Activated CD8-positive, alpha-beta memory T cell treated with anti-CD3 and anti-CD28 coated beads, Interleukin-2, amount 50 U/mL, for 48 hours (primary cell): ENCODE measurements at regions not wholly inside any gene's neighbourhood (a gene's known extent, or its start where the extent isn't known, plus 50 kb on each side); places are given as distances from the start of the nearest gene placed in this dataset.

Source experiments
- DNase-seq: peaks from one replicate; pipeline ENCODE4 v3.0.0-alpha.2; 2020

GRCh38 chr21:26784974-26785373, 60.2 kb downstream of the ADAMTS1 start:
- DNase-seq = no peak

DNA sequence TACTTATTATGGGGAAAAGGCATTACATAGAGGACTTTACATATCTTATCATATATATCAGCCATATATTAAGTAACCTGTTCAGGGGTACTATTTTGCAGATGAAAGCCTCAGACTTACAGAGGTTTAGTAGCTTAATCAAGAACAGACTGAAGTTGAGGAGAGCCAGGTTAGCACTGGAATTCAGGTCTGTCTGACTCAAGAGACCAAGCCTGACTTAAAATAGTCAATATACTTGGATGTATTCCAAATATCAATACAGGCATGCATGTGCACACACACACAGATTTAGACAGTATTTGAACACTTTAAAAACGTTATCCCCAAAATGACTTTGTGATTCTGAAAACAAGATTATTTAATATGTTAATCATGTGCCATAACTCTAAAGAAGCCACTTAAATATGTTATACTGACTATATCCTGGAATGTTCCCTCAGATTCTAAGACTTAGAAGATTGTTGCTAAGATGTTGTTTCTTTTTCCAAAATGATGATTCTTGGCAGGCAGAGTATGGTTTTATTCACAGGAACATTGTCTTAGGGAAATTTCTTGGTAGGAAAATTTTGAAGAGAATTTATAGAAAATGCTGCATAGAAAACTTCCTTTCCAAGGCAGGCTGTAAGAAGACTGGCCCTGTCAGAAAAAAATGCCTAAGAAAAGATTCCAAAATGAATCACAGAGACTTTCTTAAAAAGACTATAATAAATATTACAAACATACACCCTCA, 61.6 kb downstream of the ADAMTS1 start:
- DNase-seq = no peak

- DNase-seq = no peak
Measured at GRCh38 chr21:26782747-26783146, 62.5 kb downstream of the ADAMTS1 start.

- DNase-seq = no peak
Measured at GRCh38 chr21:26782331-26782730, 62.9 kb downstream of the ADAMTS1 start.

- DNase-seq = no peak
Measured at GRCh38 chr21:26781331-26781730, 63.9 kb downstream of the ADAMTS1 start.

- DNase-seq = no peak
Measured at GRCh38 chr21:26777166-26777565, 68.0 kb downstream of the ADAMTS1 start.

- DNase-seq = no peak
Measured at GRCh38 chr21:26776310-26777021, 68.7 kb downstream of the ADAMTS1 start.

DNA sequence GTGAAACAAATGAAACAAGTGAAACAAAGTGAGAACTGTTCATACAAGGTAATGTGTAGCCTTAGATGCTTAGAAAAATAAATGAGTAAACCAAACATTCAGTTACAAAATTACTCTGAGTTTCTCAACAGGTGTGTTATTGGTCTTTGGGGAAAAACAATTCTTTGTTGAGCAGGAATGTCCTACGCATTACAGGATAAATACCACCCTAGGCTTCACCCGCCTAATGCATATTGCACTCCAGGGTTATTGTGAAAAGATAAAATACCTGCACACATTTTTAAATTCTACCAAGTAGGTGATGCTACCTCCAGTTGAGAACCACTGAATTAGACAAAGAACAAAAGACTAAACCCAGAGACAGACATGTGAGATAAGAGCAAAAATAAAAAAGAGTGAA, 72.2 kb downstream of the ADAMTS1 start:
- no peak for DNase-seq

DNA sequence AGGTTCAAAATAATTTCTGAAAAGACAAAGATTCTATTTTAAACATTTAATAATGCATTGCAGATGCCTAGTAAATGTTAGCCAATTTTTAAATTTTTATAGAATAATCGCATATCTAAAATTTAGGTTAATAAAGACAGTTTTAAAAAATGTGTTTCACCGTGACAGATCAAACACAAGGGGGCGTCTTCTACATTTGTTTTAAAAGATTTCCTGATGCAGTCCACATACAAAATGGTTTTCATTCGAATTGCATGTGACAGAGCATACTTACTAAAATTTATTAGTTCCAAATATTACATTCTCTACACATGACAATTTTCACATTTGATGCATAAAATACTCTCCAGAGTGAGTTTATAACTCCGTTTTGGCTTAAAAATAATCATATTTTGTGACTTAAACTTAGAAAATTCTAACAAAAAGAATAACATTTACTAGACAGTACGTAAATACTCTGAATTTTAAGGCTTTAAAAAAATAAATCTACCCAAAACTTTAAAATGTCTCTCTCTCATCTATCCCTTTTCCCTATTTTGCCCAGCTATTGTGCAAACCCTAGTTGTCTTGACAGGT, 75.5 kb downstream of the ADAMTS1 start:
- DNase-seq = no peak

DNA sequence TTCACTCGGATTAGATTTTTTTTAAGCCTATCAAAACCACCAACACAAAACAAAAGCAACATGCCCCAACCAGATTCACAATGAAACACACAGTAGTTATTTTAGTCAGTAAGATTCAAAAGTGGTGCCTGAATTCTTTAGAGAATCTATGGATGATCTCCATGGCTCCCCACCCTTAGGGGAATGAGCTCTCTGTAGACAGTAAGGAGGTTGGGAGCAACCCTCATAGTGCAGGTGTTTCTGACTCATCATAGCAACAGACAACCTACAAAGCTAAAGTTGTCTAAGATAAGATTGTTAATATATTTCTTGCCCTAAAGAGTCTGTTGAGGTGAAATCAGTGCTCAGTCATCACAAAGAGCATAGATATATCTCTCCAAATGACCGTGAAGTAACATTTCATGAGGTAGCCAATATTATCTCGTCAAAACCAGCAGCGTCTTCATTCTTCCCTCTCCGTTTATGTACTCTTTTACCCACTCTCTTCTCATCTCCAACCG, 78.3 kb downstream of the ADAMTS1 start:
- DNase-seq = no peak

GRCh38 chr21:26761174-26761915, 83.9 kb downstream of the ADAMTS1 start:
- DNase-seq = no peak

DNA sequence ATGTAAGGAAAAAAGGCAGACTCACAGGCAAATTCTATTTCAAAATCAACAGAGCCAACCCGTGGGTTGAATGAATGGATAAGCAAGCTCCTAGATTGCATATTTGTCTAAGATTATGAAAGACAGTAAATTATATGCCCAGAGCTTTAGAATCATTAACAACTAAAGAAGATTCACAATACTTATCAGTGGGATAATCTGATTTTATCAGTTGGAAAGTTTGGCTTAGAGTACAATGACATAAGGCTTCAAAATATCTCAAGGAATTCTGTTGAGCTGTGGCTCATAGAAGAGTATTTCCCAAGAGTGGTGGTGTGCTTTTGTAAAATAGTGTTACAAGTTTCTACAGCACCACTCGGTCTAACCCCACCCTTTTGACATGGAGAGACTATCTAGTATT, 85.5 kb downstream of the ADAMTS1 start:
- DNase-seq = no peak

DNA sequence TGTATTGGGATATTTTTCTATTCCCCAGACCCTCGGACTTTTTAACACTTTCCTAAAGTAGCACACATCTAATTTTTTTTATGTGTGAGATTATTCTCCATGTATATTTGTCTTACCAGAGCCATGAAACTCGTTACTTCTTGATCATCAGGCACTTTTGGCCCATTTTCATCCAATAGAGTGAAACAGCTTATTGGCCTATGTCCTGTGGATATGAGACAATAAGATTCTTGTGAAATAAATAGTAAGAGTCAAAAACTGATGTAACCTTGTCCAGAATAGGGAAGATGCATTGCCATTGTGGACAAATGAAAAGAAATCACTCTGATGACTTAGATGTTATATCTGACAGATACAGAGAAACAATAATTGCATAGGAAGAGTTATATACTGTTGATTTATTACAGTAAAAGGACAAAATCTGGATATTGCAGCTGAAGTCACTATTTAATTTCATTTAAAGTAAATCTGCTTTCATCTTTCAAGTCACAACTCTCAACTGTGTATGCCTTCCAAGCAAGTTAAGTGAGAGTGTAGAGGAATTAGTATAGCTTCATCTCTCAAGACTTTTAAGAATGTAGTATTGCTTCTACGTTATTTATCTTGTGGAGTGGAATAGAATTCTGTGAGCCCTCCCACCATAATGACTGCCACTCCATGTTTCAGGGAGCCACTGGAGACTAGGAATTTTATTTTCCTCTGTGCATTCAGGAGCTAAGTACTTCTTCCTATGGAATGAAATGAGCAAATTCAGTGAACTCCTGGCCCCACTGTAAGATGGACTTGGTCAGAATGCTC, 86.9 kb downstream of the ADAMTS1 start:
- DNase-seq = no peak

GRCh38 chr21:26756491-26757159, 88.6 kb downstream of the ADAMTS1 start:
- DNase-seq = no peak

DNA sequence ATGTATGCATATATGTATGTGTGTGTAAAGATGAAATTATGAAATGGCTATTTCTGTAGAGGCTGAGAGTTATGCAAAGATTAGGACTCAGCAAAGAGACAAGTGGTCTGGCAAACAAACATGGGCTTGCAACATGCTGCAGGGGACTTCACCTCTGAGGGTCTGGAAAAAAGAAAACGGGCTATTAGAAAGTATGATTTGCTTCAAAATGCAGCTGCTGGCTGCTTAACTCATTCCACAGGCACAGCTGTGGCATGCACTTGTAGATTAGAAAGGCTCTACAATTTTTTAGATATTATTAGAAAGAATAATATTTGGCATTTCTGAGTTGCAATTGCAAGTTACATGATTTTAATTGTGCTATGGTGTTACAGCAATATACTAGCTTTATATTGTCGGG, 90.4 kb downstream of the ADAMTS1 start:
- DNase-seq = no peak

DNA sequence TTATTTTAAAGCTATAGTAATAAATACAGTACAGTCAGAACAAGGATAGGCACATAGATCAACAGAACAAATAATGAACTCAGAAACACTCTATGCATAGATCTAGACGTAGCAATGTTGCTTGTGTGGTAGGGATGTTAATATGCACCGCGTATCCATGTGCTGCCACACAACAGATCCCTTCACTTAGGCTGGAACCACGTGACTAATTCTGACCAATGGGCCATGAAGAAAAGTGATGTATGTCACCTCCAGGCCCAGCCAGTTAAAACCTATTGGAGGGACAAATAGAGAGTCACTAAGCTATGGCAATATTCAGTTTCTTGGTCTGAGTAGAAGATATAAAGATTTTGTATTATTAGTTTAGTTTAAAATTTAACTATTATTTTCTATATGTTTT, 91.4 kb downstream of the ADAMTS1 start:
- no peak for DNase-seq

- no peak for DNase-seq
Measured at GRCh38 chr21:26752849-26753248, 92.4 kb downstream of the ADAMTS1 start.

GRCh38 chr21:26751305-26751704, 93.9 kb downstream of the ADAMTS1 start:
- no peak for DNase-seq

GRCh38 chr21:26748066-26748465, 97.1 kb downstream of the ADAMTS1 start:
- no peak for DNase-seq

DNA sequence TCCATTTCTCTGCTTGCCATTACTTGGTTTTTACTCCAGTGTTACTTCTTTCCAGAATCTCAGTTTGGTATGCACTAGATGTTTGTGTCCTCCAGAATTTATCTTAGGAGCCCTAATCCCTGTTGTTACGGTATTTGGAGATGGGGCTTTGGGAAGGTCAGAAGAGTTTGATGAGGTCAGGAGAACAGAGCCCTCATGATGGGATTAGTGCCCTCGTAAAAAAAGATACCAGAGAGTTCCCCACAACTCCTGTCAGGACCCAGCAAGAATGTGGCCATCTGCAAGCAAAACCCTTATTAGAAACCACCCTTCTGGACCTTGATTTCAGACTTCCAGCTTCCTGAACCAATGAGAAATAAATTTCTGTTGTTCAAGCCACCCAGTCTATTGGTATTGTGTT, 98.0 kb downstream of the ADAMTS1 start:
- DNase-seq = no peak

DNA sequence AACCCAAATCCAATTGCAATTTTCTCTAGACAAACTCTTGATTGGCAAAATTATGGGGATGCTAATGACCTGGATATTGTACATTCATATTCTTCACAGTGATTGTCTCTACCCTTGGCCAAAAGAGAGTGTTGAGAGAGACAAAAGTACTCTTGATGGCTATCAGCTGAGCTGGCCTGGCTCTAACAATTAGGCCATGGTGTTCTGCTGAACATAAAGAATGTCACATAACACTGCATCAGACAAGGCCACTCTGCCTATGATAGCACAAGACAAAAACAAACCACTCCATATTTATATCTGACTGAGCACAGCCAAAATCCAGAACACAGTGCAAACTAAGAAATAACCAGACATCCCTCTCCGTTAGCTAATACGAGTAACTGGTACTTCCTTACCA, 101.7 kb downstream of the ADAMTS1 start:
- no peak for DNase-seq

- no peak for DNase-seq
Measured at GRCh38 chr21:26739189-26739588, 106.0 kb downstream of the ADAMTS1 start.
